ENCODE measurements at regions not wholly inside any gene's neighbourhood (a gene's known extent, or its start where the extent isn't known, plus 50 kb on each side); places are given as distances from the start of the nearest gene placed in this dataset.

DNA sequence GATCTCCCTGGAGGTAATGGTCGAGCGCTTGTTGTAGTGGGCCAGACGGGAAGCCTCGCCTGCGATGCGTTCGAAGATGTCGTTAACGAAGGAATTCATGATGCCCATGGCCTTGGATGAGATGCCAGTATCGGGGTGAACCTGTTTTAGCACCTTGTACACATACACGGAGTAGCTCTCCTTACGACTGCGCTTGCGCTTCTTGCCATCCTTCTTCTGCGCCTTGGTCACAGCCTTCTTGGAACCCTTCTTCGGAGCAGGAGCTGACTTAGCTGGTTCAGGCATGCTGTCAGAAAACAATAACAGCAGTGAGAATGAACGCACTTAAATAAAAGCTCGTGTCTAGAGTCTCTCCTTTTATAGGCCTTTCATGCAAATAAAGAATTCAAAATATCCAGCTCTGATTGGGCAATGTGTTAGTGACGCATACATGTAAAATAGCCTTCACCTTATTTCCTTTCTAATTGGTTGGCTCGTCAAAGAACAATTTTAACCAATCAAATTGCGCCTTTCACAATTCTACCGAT, 129.2 kb downstream of the HFE start:
- DNase-seq (ENCODE audit: low spot score): peak; percentile 96

- DNase-seq (ENCODE audit: low spot score): no peak
These were observed 129.9 kb downstream of the HFE start for GRCh38 chr6:26216886-26217713.

DNA sequence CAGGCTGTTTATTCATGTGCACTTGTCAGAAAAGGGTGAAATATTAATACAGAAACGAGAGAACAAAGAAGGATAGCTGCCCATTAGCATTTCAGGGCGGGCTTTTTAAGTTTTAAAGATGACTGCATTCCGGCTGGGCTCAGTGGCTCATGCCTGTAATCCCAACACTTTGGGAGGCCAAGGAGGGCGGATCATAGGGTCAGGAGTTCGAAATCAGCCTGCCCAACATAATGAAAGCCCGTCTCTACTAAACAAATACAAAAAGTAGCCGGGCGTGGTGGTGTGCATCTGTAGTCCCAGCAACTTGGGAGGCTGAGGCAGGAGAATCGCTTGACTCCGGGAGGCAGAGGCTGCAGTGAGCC, 130.5 kb downstream of the HFE start:
- DNase-seq (ENCODE audit: low spot score): no peak

DNA sequence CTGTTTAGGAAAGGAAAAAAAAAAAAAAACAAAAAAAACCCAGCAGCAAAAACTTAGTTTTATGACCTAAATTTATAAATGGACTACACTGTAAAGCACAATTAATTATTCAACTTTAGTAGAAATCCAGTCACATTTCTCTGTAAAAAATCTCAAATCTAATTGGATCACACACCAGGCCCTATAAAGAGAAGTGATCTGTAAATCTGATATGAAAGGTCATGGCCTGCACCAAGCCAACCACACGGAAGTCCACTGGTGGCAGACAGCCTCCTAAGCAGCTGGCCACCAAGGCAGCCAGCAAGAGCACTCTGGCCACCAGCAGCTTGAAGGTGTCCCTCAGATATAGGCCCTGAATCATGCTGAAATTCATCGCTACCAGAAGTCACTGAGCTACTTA, 131.6 kb downstream of the HFE start:
- DNase-seq (ENCODE audit: low spot score): no peak

DNA sequence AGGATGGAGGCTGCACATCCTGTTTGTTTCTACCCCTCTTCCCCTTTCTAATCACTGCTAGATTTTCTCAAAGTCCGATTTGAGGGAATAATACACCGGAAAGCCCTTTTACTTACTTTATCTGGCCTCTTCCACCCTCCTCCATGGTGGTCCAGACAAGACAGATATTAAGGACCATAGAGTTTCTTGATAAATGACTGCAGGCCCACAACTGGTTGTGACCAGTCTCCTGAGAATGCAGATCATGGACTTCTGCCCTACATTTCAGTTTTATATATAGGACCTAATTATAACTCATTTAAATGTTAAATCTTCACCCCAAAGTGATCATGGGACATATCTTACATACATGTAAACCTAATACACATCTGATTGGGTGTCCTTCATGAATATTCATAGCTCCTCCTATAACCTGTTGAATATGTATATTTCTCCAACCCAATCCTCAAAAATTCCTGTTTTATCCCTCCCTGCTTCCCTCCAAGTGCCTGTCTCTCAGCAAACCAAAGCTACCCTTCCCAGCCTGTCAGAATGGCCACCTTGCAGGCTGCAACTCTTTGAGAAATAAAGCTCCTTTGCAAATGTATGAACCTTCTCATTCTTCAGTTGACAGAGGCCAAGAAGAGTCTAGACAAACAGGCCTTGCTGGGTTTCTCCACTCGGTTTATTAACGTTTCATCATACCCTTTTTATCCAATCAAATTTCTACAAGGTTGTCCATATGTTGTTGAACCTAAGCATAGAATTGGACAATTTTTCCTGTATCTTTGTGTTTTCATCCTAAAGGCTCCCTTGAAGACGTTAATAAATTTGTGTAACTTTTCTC, 133.1 kb downstream of the HFE start:
- no peak for DNase-seq (ENCODE audit: low spot score)

GRCh38 chr6:26221186-26221585, 134.0 kb downstream of the HFE start:
- no peak for DNase-seq (ENCODE audit: low spot score)

- no peak for DNase-seq (ENCODE audit: low spot score)
These were observed 135.3 kb downstream of the HFE start for GRCh38 chr6:26222571-26222970.

DNA sequence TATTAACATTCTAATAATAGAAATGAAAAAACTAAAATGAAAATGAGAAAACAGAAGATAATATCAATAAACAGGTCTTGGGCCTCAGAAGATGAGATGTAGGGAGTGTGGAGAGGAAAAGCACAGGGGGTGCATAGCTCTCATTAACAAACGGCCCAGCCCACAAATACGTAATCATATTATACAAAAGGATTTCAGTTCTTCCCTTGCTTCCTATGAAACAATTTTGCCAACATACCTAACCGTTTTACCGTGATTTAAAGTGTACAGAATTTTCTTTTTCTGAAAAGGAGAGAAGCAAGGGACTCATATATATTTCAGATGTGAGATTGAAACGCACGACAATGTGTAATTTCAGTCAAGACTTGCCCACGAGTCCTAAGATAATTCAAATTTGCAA, 136.0 kb downstream of the HFE start:
- DNase-seq (ENCODE audit: low spot score): peak; percentile 33

DNA sequence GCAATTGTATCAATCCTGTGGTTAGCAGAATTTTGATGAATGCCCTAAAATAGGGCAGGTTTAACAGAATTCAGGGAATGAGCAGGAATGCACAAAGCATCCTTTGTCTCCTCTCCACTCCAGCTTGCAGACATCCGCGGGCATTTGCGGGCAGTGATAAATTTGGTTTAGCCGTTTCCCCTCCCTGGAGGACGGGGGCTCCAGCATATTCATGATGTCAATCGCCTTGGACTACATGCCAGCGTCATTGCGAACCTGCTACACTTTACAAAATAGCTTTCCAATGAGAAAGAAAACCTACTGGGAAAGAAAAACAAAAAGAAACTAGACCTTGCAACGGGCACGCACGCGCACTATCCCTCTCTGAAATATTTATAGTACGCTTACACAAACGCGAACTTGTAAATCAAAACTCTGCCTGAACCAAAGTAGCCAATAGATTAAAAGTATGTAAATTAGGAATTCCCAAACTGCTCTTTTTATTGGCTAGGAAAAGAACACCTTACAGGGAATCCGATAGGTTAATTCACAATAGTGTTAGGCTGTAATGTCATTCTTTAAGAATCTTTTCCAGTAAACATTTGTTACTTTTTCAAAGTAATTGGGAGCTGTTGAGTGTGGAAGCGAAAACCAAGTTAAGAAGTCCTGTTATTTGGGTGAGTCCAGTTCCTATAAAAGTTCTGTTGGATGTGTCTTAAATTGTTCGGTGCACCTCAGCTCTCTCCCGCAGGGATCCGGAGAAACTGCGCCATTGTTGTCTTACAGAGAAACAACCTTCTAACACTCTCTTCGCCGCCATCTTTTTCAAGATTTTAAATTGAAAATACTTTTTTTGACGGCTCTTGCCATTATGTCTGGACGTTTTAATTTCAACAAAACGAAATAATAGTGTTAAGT, 136.7 kb downstream of the HFE start:
- DNase-seq (ENCODE audit: low spot score): peak; percentile 93

DNA sequence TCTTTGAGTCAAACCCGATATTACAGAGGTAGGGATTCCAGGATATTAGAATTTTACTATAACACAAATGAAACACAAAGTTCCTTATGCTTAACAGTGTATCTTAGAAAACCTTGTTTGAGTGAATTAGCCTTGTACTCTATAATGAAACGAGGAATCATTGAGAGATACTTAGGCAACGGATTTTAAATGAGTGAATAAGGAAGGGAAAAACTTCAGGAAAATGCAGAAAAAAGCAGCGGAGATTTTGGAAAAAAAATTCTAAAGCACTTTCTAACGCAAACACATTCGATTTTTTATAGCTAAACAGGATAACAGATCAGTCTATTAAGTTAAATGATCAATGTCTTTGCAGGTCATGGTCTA, 137.3 kb downstream of the HFE start:
- DNase-seq (ENCODE audit: low spot score): no peak

DNA sequence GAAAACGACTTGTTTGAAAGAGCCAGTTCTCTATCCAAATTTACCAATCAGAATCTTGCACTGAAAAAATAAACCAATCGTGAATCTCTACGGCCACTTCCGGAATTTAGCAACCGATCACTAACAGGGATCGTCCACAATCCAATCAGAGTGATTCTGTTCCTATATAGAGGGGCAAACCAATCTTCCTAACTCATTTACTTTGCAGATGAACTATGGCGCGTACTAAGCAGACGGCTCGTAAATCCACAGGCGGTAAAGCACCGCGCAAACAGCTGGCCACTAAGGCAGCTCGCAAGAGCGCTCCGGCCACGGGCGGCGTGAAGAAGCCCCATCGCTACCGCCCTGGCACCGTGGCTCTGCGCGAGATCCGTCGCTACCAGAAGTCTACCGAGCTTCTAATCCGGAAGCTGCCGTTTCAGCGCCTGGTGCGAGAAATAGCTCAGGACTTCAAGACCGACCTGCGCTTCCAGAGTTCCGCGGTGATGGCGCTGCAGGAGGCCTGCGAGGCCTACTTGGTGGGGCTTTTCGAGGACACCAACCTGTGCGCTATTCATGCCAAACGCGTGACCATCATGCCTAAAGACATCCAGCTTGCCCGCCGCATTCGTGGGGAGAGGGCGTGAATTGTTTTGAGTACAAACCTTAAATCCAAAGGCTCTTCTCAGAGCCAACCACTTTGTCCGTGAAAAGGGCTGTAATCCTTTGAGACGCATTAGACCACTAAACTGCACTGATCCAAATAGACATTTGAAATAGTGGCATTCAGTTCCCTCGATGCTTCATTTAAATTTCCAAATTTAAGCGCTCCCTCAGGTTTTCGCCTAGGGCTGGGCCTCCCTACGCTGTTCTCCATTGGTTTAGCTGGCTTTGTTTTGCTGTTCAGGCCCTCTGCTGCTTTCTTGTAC, 138.0 kb downstream of the HFE start:
- DNase-seq (ENCODE audit: low spot score): no peak

DNA sequence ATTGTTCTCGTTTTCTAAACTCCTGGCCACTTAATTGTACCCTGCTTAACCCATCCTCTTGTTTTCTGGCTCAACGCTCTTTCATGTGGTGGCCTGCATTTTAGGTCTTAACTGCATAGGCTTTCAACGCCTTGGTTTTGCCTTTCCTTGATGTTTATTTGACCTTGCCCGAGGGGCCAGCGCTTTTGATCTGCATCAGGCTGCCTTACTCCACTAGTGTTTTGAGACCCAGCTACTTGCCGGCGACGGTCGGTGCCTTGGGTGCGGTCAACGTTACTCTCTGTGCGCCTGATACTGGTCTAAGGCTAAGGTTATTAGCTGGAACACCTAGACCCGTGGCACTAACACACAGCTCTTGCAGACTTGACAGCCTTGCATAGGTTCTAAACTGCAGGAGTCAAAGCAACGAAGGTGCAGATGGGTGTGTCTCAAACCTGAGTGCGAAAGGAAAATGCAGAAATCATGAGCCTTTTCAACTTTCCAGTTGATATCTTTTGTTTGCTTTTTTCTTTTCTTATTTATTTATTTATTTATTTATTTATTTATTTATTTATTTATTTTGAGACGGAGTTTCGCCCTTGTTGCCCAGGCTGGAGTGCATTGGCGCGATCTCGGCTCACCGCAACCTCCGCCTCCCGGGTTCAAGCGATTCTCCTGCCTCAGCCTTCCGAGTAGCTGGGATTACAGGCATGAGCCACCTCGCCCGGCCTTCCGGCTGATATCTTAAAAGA, 138.8 kb downstream of the HFE start:
- DNase-seq (ENCODE audit: low spot score): no peak

DNA sequence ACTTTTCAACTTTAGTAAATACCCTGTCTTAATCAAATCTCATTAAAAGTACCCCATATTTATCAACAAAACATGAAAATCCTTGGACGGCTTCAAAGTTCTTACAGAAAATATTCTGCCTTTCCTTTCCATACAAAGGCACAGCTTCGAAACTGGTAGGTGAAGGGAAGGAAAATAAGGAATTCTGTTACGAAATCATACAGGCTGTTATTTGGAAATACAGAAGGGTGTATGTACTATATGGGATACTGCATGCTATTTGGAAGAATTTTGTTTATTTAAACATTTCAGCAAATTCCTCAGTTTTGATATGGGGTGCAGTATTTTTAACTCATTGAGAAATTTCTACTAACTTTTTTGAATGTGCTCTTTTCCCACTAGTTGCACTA, 138.4 kb upstream of the BTN3A2 start:
- DNase-seq (ENCODE audit: low spot score): no peak

- no peak for DNase-seq (ENCODE audit: low spot score)
These were observed 134.6 kb upstream of the BTN3A2 start for GRCh38 chr6:26230351-26230750.

DNA sequence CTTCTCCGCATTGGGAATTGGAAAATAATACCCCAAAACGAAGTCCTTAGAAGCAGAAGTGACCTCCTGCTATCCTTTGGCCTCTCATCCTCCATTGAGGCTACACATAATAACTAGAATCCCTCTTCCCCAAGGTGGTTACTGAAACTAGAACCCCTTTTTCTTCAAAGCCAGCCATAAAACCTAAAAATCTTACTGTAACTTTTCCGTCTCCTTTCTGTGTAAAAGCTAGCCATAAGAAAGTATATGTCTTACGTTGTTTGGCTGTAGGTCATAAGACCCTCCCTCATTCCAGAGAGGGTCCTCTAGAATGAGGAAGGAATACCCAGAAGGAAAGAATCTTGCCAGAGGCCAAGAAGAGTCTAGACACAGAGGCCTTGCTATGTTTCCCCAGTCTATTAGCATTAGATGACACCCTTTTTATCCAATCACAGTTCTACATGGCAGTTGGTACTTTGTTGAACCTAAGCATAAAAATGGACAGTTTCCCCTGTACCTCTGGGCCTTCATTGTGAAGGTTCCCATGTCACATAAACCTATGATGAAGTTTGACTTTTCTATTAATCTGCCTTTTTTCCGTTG, 133.9 kb upstream of the BTN3A2 start:
- DNase-seq (ENCODE audit: low spot score): no peak

DNA sequence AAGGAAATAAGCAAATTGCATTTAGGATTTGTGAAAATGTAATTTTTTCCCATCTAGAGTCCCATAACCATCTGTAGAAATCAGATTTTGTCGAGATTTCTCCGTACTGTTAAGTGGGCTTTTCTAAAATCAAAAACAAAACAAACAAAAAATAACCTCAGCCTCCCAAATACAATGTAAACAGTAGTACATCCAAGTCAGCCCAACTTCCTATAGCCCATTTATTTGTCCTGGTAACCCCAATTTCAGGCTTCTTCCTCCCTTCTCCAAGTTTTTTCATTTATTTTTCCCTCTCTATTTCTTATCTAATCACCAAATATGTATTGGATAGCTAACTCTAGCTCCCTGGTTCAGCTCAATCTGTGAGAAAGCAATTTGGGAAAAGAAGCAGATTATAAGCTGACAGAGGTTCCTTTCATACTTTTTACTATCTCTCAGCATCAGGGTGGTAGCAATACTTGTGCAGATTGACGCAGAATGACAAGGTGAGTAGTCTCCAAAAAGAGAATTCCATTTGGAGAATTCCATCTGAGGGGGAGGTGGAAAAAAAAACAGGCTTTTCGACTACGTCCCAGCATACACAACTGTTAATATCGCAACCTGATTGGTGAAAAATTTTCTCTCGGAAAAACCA, 132.6 kb upstream of the BTN3A2 start:
- DNase-seq (ENCODE audit: low spot score): no peak

- no peak for DNase-seq (ENCODE audit: low spot score)
These were observed 131.9 kb upstream of the BTN3A2 start for GRCh38 chr6:26232940-26233648.

DNA sequence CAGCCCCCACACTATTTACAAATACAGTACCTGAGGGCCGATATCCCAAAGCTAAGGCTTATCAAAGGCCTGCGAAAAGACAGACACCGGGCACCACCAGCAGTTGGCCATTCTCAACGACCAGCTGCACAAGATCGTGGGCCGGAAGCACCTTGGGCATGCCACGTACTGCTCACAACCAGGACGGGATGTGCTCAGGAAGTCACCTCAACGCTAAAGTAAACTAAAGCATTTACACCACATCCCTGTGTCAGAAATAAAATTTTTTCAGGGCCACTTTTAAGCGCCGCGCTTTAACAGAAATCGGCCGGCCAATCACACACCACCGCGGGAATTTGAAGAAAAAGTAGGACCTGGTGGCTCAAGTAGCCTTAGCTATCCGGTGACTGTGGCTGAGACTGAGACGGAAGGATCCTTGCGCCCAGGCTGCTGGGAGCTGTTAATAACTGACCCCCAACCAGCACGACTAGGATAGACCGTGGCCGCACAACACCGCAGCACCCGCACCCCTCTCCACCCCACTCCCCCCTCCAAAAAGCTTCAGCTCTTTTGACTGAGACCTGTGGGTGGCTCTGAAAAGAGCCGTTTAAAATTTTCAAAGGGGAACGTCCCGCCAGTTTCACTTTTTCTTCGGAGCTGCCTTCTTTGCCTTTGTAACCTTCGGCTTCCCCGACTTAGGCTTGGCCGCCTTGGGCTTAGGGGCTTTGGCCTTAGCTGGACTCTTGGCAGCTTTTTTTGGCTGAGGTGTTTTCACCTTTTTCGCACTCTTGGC, 131.2 kb upstream of the BTN3A2 start:
- DNase-seq (ENCODE audit: low spot score): peak; percentile 51
